ENCODE measurements at regions not wholly inside any gene's neighbourhood (a gene's known extent, or its start where the extent isn't known, plus 50 kb on each side); places are given as distances from the start of the nearest gene placed in this dataset.

GRCh38 chr9:129522351-129522750, 98.5 kb downstream of the C9orf50 start:
- no peak for DNase-seq
- Mint-ChIP-seq H3K9me3 (peaks cover 0 to 8% of the 10 kb centered on the region in 2 donors), H3K27ac (no peak overlapping the region), H3K27me3 (ENCODE audit: low read depth in 2 of 2) (peaks cover 3 to 14% of the 10 kb centered on the region in 2 donors), H3K4me1 (no peaks in the 10 kb centered on the region), H3K36me3 (peaks cover 9% of the 10 kb centered on the region), H3K4me3 (no peak overlapping the region)
- Histone ChIP-seq H3K4me1 (ENCODE audit: control insufficient read depth, insufficient read depth, low read length) (no peaks in the 10 kb centered on the region), H3K27me3 (ENCODE audit: control insufficient read depth, insufficient read depth, low read length) (no peaks in the 10 kb centered on the region), H3K9me3 (ENCODE audit: control insufficient read depth, insufficient read depth, low read length) (peaks cover 11% of the 10 kb centered on the region), H3K36me3 (ENCODE audit: control insufficient read depth, insufficient read depth, low read length) (no peaks in the 10 kb centered on the region), H3K27ac (ENCODE audit: low read length) (no peak overlapping the region), H3K4me3 (ENCODE audit: low read length) (no peak overlapping the region)
- WGBS (ENCODE audit: insufficient coverage), result 45% methylated on average over 7 of the region's 7 CpGs
- intact Hi-C loops (cut with micrococcal nuclease), result no loop called here
- TF ChIP-seq, protein P1, sequence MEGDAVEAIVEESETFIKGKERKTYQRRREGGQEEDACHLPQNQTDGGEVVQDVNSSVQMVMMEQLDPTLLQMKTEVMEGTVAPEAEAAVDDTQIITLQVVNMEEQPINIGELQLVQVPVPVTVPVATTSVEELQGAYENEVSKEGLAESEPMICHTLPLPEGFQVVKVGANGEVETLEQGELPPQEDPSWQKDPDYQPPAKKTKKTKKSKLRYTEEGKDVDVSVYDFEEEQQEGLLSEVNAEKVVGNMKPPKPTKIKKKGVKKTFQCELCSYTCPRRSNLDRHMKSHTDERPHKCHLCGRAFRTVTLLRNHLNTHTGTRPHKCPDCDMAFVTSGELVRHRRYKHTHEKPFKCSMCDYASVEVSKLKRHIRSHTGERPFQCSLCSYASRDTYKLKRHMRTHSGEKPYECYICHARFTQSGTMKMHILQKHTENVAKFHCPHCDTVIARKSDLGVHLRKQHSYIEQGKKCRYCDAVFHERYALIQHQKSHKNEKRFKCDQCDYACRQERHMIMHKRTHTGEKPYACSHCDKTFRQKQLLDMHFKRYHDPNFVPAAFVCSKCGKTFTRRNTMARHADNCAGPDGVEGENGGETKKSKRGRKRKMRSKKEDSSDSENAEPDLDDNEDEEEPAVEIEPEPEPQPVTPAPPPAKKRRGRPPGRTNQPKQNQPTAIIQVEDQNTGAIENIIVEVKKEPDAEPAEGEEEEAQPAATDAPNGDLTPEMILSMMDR (IDR thresholded peaks at IDR 0.05), result no peak
- ATAC-seq, result no peak

GRCh38 chr9:129520082-129520481, 100.8 kb downstream of the C9orf50 start:
- Histone ChIP-seq H3K36me3 (ENCODE audit: control insufficient read depth, insufficient read depth, low read length) (no peaks in the 10 kb centered on the region), H3K9me3 (ENCODE audit: control insufficient read depth, insufficient read depth, low read length) (peaks cover 11% of the 10 kb centered on the region), H3K4me1 (ENCODE audit: control insufficient read depth, insufficient read depth, low read length) (no peaks in the 10 kb centered on the region), H3K27me3 (ENCODE audit: control insufficient read depth, insufficient read depth, low read length) (no peaks in the 10 kb centered on the region), H3K4me3 (ENCODE audit: low read length) (no peak overlapping the region), H3K27ac (ENCODE audit: low read length) (no peak overlapping the region)
- intact Hi-C loops (cut with micrococcal nuclease), result no loop called here
- Mint-ChIP-seq H3K27me3 (ENCODE audit: low read depth in 2 of 2) (peaks cover 7 to 8% of the 10 kb centered on the region in 2 donors), H3K4me1 (no peaks in the 10 kb centered on the region), H3K4me3 (no peak overlapping the region), H3K9me3 (peaks cover 0 to 10% of the 10 kb centered on the region in 2 donors), H3K27ac (no peak overlapping the region), H3K36me3 (peaks cover 5% of the 10 kb centered on the region)
- ATAC-seq (no peak), DNase-seq (no peak)
- TF ChIP-seq, protein P1 (IDR thresholded peaks at IDR 0.05), result no peak
- 85% methylated on average over 3 of the region's 3 CpGs for WGBS (ENCODE audit: insufficient coverage)

GRCh38 chr9:129518074-129518473, 102.8 kb downstream of the C9orf50 start:
- peaks cover 3 to 7% of the 10 kb centered on the region in 2 donors for H3K27me3 Mint-ChIP-seq (ENCODE audit: low read depth in 2 of 2)
- no peak for ATAC-seq
- H3K27ac Mint-ChIP-seq, result no peak overlapping the region
- DNase-seq, result no peak
- H3K4me3 Mint-ChIP-seq, result no peak overlapping the region
- H3K27me3 ChIP-seq (ENCODE audit: control insufficient read depth, insufficient read depth, low read length), result no peaks in the 10 kb centered on the region
- peaks cover 5% of the 10 kb centered on the region for H3K36me3 Mint-ChIP-seq
- H3K4me1 Mint-ChIP-seq, result no peaks in the 10 kb centered on the region
- TF ChIP-seq, protein P1 (IDR thresholded peaks at IDR 0.05), result no peak
- H3K9me3 ChIP-seq (ENCODE audit: control insufficient read depth, insufficient read depth, low read length), result peaks cover 29% of the 10 kb centered on the region
- intact Hi-C loops (cut with micrococcal nuclease), result no loop called here
- H3K27ac ChIP-seq (ENCODE audit: low read length), result no peak overlapping the region
- no peaks in the 10 kb centered on the region for H3K4me1 ChIP-seq (ENCODE audit: control insufficient read depth, insufficient read depth, low read length)
- H3K36me3 ChIP-seq (ENCODE audit: control insufficient read depth, insufficient read depth, low read length), result no peaks in the 10 kb centered on the region
- peaks cover 3 to 16% of the 10 kb centered on the region in 2 donors for H3K9me3 Mint-ChIP-seq
- no peak overlapping the region for H3K4me3 ChIP-seq (ENCODE audit: low read length)

GRCh38 chr9:129517006-129517405, 103.9 kb downstream of the C9orf50 start:
- DNase-seq, result no peak
- no peak overlapping the region for H3K27ac Mint-ChIP-seq
- 96% methylated on average over 7 of the region's 7 CpGs for WGBS (ENCODE audit: insufficient coverage)
- TF ChIP-seq, protein P1 (IDR thresholded peaks at IDR 0.05), result no peak
- H3K4me1 Mint-ChIP-seq, result no peaks in the 10 kb centered on the region
- Histone ChIP-seq H3K4me1 (ENCODE audit: control insufficient read depth, insufficient read depth, low read length) (no peaks in the 10 kb centered on the region), H3K4me3 (ENCODE audit: low read length) (no peak overlapping the region), H3K9me3 (ENCODE audit: control insufficient read depth, insufficient read depth, low read length) (peaks cover 33% of the 10 kb centered on the region), H3K27me3 (ENCODE audit: control insufficient read depth, insufficient read depth, low read length) (no peaks in the 10 kb centered on the region), H3K27ac (ENCODE audit: low read length) (no peak overlapping the region), H3K36me3 (ENCODE audit: control insufficient read depth, insufficient read depth, low read length) (no peaks in the 10 kb centered on the region)
- no peak for ATAC-seq
- H3K9me3 Mint-ChIP-seq, result peaks cover 3 to 18% of the 10 kb centered on the region in 2 donors
- no peak overlapping the region for H3K4me3 Mint-ChIP-seq
- peaks cover 5% of the 10 kb centered on the region for H3K36me3 Mint-ChIP-seq
- H3K27me3 Mint-ChIP-seq (ENCODE audit: low read depth in 2 of 2), result peaks cover 3 to 7% of the 10 kb centered on the region in 2 donors
- intact Hi-C loops (cut with micrococcal nuclease), result no loop called here

Data from natural killer cell (primary cell).